GM12878 (cell line): ENCODE measurements at regions not wholly inside any gene's neighbourhood (a gene's known extent, or its start where the extent isn't known, plus 50 kb on each side); places are given as distances from the start of the nearest gene placed in this dataset.

Source experiments
- ATAC-seq: fragments of 200-7000 bp; cut with Tn5 transposase; 3 replicates; pipeline ENCODE4 v1.9.1; 2020; ENCODE audit warnings: mild to moderate bottlenecking, moderate library complexity
- BruUV-seq: library from RNA; stranded (reverse); fragments of 400-500 nt; replicated peaks from 2 replicates; lab custom pipeline; 2021; lab: Mats Ljungman, UMichigan
- CTCF ChIA-PET: fragments of 300-600 bp; sonication (Branson Sonifier 250); formaldehyde crosslinking; extraction: SDS; loops from one replicate; lab custom pipeline; 2021; ENCODE audit warnings: inconsistent platforms; lab: Yijun Ruan, JAX
- POLR2A ChIA-PET: fragments of 350-600 bp; formaldehyde crosslinking; extraction: SDS; loops from one replicate; lab custom pipeline; 2021; ENCODE audit warnings: inconsistent platforms; lab: Charles Lee
- RAD21 ChIA-PET: fragments of 300-600 bp; sonication (Branson Sonifier 250); formaldehyde crosslinking; loops from one replicate; lab custom pipeline; 2023; ENCODE audit warnings: antibody characterized with exemption; ENCODE audit not compliant: unreplicated experiment; lab: Charles Lee
- SMC1A ChIA-PET: fragments of 300-600 bp; sonication (Branson Sonifier 250); formaldehyde crosslinking; loops from one replicate; lab custom pipeline; 2023; ENCODE audit not compliant: unreplicated experiment, uncharacterized antibody; lab: Charles Lee
- DNase-seq: peaks from one replicate; pipeline ENCODE4 v3.0.0-alpha.2; 2011; ENCODE audit warnings: low read depth, low spot score
- FAIRE-seq: peaks from 3 replicates; lab custom pipeline; 2011; peaks lifted over from hg19 to GRCh38; lab: Jason Lieb, UNC
- H2AFZ ChIP-seq: 2 replicates; pipeline ENCODE4 v1.6.0; 2011; ENCODE audit warnings: low read depth, low read length, control low read depth; ENCODE audit not compliant: control insufficient read depth
- H3K27ac ChIP-seq: 2 replicates; pipeline ENCODE4 v1.5.1; 2011; ENCODE audit warnings: control low read depth; ENCODE audit not compliant: control insufficient read depth, insufficient read depth
- H3K27me3 ChIP-seq, 2 experiments: replicated peaks in 1 of 2; 2 replicates each; pipeline versions ENCODE4 v1.6.0 to v1.6.1; 2011; ENCODE audit warnings: low read length in 1 of 2; ENCODE audit not compliant: control insufficient read depth in 2 of 2, insufficient read depth in 2 of 2
- H3K36me3 ChIP-seq, 2 experiments: 2 replicates each; pipeline ENCODE4 v1.5.1; 2011; ENCODE audit warnings: low read length in 1 of 2; ENCODE audit not compliant: control insufficient read depth in 2 of 2, insufficient read depth in 2 of 2
- H3K4me1 ChIP-seq: 2 replicates; pipeline ENCODE4 v1.6.1; 2011; ENCODE audit warnings: mild to moderate bottlenecking, low read length, moderate library complexity, mixed read lengths; ENCODE audit not compliant: control insufficient read depth, insufficient read depth
- H3K4me2 ChIP-seq: 2 replicates; pipeline ENCODE4 v1.6.0; 2011; ENCODE audit warnings: control low read depth; ENCODE audit not compliant: control insufficient read depth, insufficient read depth
- H3K4me3 ChIP-seq: fragments of 200-600 bp; sonication (generic); 2 replicates; pipeline ENCODE4 v1.5.1; 2016
- H3K79me2 ChIP-seq: 2 replicates; pipeline ENCODE4 v1.6.0; 2011; ENCODE audit warnings: low read length; ENCODE audit not compliant: control insufficient read depth, insufficient read depth
- H3K9ac ChIP-seq: 2 replicates; pipeline ENCODE4 v1.8.0; 2011; ENCODE audit warnings: low read length, control low read depth, mixed read lengths; ENCODE audit not compliant: control insufficient read depth, insufficient read depth
- H3K9me3 ChIP-seq: replicated peaks from 3 replicates; pipeline ENCODE4 v1.5.1; 2011; ENCODE audit warnings: mild to moderate bottlenecking, low read length; ENCODE audit not compliant: control insufficient read depth, insufficient read depth
- H4K20me1 ChIP-seq: 2 replicates; pipeline ENCODE4 v1.6.0; 2011; ENCODE audit not compliant: control insufficient read depth, insufficient read depth
- ATF2 ChIP-seq: IDR thresholded peaks from 2 replicates; pipeline ENCODE4 v1.6.1; 2012; ENCODE audit warnings: low read length, inconsistent platforms
- GABPA ChIP-seq: IDR thresholded peaks from 2 replicates; pipeline ENCODE4 v1.6.1; 2014; ENCODE audit warnings: antibody characterized with exemption, low read depth, mild to moderate bottlenecking, inconsistent platforms
- GATAD2B ChIP-seq: fragments of 450-650 bp; conservative IDR thresholded peaks from 2 replicates; pipeline ENCODE4 v1.6.1; 2017; ENCODE audit warnings: low read depth, mild to moderate bottlenecking, moderate library complexity
- HCFC1 ChIP-seq: fragments of 150-350 bp; IDR thresholded peaks from 2 replicates; pipeline ENCODE4 v1.6.1; 2014; ENCODE audit warnings: low read length
- MEF2B ChIP-seq: fragments of 450-650 bp; IDR thresholded peaks from 2 replicates; pipeline ENCODE4 v1.6.1; 2018; ENCODE audit warnings: mild to moderate bottlenecking, moderate library complexity; ENCODE audit not compliant: partially characterized antibody, poor library complexity, severe bottlenecking
- MLLT1 ChIP-seq: fragments of 450-650 bp; IDR thresholded peaks from 2 replicates; pipeline ENCODE4 v1.6.1; 2016; ENCODE audit warnings: mild to moderate bottlenecking
- NKRF ChIP-seq: fragments of 450-650 bp; conservative IDR thresholded peaks from 2 replicates; pipeline ENCODE4 v1.6.1; 2017; ENCODE audit warnings: mild to moderate bottlenecking, moderate library complexity
- POLR2A ChIP-seq: IDR thresholded peaks from 2 replicates; pipeline ENCODE4 v1.6.1; 2011; ENCODE audit warnings: low read depth, mild to moderate bottlenecking, low read length
- POLR2AphosphoS2 ChIP-seq: IDR thresholded peaks from 2 replicates; pipeline ENCODE4 v1.6.1; 2011; ENCODE audit warnings: low read depth, mild to moderate bottlenecking, low read length, improper control_type of control experiment, moderate library complexity
- RELB ChIP-seq: fragments of 450-650 bp; IDR thresholded peaks from 2 replicates; pipeline ENCODE4 v1.6.1; 2017; ENCODE audit warnings: low read depth, mild to moderate bottlenecking, moderate library complexity
- SKIL ChIP-seq: fragments of 450-650 bp; IDR thresholded peaks from 2 replicates; pipeline ENCODE4 v1.6.1; 2017; ENCODE audit warnings: mild to moderate bottlenecking, low read depth, inconsistent platforms; ENCODE audit not compliant: poor library complexity, severe bottlenecking
- SPI1 ChIP-seq: IDR thresholded peaks from 2 replicates; pipeline ENCODE4 v1.6.1; 2011; ENCODE audit warnings: low read depth, mild to moderate bottlenecking, low read length, moderate library complexity, borderline replicate concordance; ENCODE audit not compliant: insufficient read depth
- SRF ChIP-seq, 2 experiments: IDR thresholded peaks; 2 replicates each; pipeline ENCODE4 v1.6.1; 2011; ENCODE audit warnings: low read depth in 2 of 2, low read length in 2 of 2, mild to moderate bottlenecking in 1 of 2, moderate library complexity in 1 of 2
- TARDBP ChIP-seq: IDR thresholded peaks from 2 replicates; pipeline ENCODE4 v1.6.1; 2016; ENCODE audit warnings: borderline replicate concordance
- TCF7 ChIP-seq: IDR thresholded peaks from 2 replicates; pipeline ENCODE4 v1.6.1; 2014; ENCODE audit warnings: antibody characterized with exemption, borderline replicate concordance
- ZNF207 ChIP-seq: fragments of 450-650 bp; IDR thresholded peaks from 2 replicates; pipeline ENCODE4 v1.6.1; 2014; ENCODE audit warnings: antibody characterized with exemption, mild to moderate bottlenecking, borderline replicate concordance
- WGBS: methylation state at CpG from one replicate; pipeline ENCODE4 v1.1.6; 2016; ENCODE audit warnings: low lambda C conversion rate; ENCODE audit not compliant: insufficient replicate concordance, insufficient coverage; ENCODE audit errors: missing lambda C conversion rate; 5-methylcytosine and 5-hydroxymethylcytosine counted together
- in situ Hi-C: fragments of 300-500 bp; cut with MboI; formaldehyde crosslinking; loops from 9 replicates; pipeline ENCODE4 v1.14.3; 2018; ENCODE audit warnings: mixed read lengths
- intact Hi-C: fragments of 100-400 bp; cut with micrococcal nuclease; formaldehyde crosslinking; loops from one replicate; pipeline ENCODE4 v1.14.2; 2022; ENCODE audit not compliant: unreplicated experiment

GRCh38 chr7:8818406-8818805 lies 385.0 kb downstream of the NXPH1 start (continued):
- no peak for TF ChIP-seq ATF2
- TF ChIP-seq SPI1: no peak
- TF ChIP-seq POLR2A: no peak
- TF ChIP-seq GATAD2B: no peak
- no peak for TF ChIP-seq NKRF

- FAIRE-seq (no peak), DNase-seq (no peak), ATAC-seq (no peak)
- BruUV-seq: no TSS peak
- Histone ChIP-seq H3K27me3 (no peaks in the 10 kb centered on the region), H3K36me3 (no peaks in the 10 kb centered on the region), H3K9ac (no peak overlapping the region), H4K20me1 (no peaks in the 10 kb centered on the region), H3K79me2 (no peaks in the 10 kb centered on the region), H2AFZ (no peak overlapping the region), H3K9me3 (no peaks in the 10 kb centered on the region), H3K27ac (no peak overlapping the region), H3K4me2 (no peak overlapping the region), H3K4me3 (no peak overlapping the region), H3K4me1 (no peaks in the 10 kb centered on the region)
- ChIA-PET SMC1A (no interaction called here), CTCF (no interaction called here), RAD21 (no interaction called here), POLR2A (no interaction called here)
- intact Hi-C loops: no loop called here
- in situ Hi-C loops: no loop called here
- 9% methylated on average over 2 of the region's 2 CpGs for WGBS
- TF ChIP-seq POLR2AphosphoS2 (no peak), GABPA (no peak), MEF2B (no peak), SKIL (no peak), HCFC1 (no peak), MLLT1 (no peak), SRF (IDR thresholded peaks at IDR 0.05; ENCODE audit: low read depth in 2 of 2, low read length in 2 of 2) (no peak), TARDBP (no peak), RELB (no peak), ZNF207 (no peak), TCF7 (no peak)
Observed at GRCh38 chr7:8822595-8822994, 389.2 kb downstream of the NXPH1 start.
